ENCODE measurements at regions not wholly inside any gene's neighbourhood (a gene's known extent, or its start where the extent isn't known, plus 50 kb on each side); places are given as distances from the start of the nearest gene placed in this dataset.

DNA sequence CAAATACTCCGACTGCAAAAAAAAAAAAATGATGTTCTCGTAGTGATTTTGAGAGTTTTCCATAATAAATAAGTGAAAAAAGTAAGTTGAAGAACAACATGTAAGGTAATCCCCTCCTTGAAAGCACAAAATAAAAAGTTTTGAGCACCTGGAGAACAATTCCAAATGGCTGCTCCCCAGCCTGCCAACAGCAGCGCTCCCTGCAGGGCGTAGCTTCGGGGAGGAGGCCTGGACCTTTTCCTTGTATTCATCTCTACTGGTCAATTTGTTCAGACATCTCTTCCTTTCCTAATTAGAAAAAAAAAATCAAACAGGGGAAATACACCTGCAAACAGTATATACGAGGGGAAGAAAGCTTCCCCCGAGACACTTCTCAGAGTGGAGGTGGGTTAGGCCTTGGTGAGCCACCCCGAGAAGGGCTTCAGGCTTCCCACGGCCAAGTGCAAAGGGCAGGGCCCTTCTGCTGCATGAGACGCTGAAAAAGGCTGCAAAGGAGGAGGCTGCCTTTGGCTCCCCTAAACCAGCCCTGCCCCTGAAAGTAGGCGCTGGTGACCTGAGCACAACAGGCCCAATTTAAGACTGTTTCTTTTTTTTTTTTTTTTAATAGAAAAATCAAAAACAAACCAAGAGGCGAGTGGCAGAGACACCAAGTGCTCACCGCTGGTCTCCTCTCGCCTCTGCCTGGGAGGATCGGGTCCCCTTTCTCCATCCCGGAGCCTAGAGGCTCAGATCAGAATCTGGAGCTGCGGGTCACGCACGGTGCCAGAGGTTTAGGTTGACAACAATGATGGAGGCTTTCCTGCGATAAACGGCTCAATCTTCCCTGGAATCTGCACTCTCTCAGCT, 193.1 kb upstream of the FOXF1 start:
- TF ChIP-seq, protein P1, sequence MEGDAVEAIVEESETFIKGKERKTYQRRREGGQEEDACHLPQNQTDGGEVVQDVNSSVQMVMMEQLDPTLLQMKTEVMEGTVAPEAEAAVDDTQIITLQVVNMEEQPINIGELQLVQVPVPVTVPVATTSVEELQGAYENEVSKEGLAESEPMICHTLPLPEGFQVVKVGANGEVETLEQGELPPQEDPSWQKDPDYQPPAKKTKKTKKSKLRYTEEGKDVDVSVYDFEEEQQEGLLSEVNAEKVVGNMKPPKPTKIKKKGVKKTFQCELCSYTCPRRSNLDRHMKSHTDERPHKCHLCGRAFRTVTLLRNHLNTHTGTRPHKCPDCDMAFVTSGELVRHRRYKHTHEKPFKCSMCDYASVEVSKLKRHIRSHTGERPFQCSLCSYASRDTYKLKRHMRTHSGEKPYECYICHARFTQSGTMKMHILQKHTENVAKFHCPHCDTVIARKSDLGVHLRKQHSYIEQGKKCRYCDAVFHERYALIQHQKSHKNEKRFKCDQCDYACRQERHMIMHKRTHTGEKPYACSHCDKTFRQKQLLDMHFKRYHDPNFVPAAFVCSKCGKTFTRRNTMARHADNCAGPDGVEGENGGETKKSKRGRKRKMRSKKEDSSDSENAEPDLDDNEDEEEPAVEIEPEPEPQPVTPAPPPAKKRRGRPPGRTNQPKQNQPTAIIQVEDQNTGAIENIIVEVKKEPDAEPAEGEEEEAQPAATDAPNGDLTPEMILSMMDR (IDR thresholded peaks at IDR 0.05) = no peak
- TF ChIP-seq POLR2A (IDR thresholded peaks at IDR 0.05) (no peak), POLR2AphosphoS5 (IDR thresholded peaks at IDR 0.05) (no peak), EP300 (IDR thresholded peaks at IDR 0.05) (no peak)

All from sigmoid colon (tissue), 4 donors.